Left lung (tissue), 4 donors: ENCODE measurements at regions not wholly inside any gene's neighbourhood (a gene's known extent, or its start where the extent isn't known, plus 50 kb on each side); places are given as distances from the start of the nearest gene placed in this dataset.

Experiments used
- ATAC-seq: fragments of 200-7000 bp; cut with Tn5 transposase; one replicate; pipeline ENCODE4 v1.9.1; 2020; ENCODE audit warnings: moderate library complexity
- DNase-seq, 4 donors: peaks; one replicate each; pipeline ENCODE4 v3.0.0-alpha.2; 2013 to 2020
- H3K27ac ChIP-seq, 2 donors: fragments of 200-600 bp; sonication (generic) in 1 of 2; one replicate each; pipeline versions ENCODE4 v1.5.0 to v1.8.0; 2020 to 2021
- H3K27me3 ChIP-seq, 2 donors: fragments of 200-600 bp; sonication (generic) in 1 of 2; one replicate each; pipeline versions ENCODE4 v1.5.0 to v1.8.0; 2020 to 2021
- H3K36me3 ChIP-seq, 2 donors: fragments of 200-600 bp; sonication (generic) in 1 of 2; one replicate each; pipeline versions ENCODE4 v1.5.0 to v1.8.0; 2020 to 2021
- H3K4me1 ChIP-seq, 2 donors: fragments of 200-600 bp; one replicate each; pipeline ENCODE4 v1.8.0; 2021
- H3K4me3 ChIP-seq, 2 donors: fragments of 200-600 bp; sonication (generic) in 1 of 2; one replicate each; pipeline versions ENCODE4 v1.5.0 to v1.8.0; 2020 to 2021; ENCODE audit warnings: mild to moderate bottlenecking in 1 of 2
- H3K9me3 ChIP-seq, 2 donors: fragments of 200-600 bp; sonication (generic) in 1 of 2; one replicate each; pipeline versions ENCODE4 v1.5.0 to v1.8.0; 2020 to 2021
- CTCF ChIP-seq, 2 donors: fragments of 200-600 bp; sonication (generic) in 1 of 2; IDR thresholded peaks; one replicate each; pipeline versions ENCODE4 v1.5.0 to v1.8.0; 2021; ENCODE audit warnings: antibody characterized with exemption in 2 of 2
- intact Hi-C, 2 donors: fragments of 100-400 bp; cut with DNase I; formaldehyde crosslinking; loops; one replicate each; pipeline versions ENCODE4 v1.11.2 to v1.14.2; 2022
- donor health status: DM: no; HTN: yes; CAD: no.
- donor health status: DM: no; HTN: no; CAD: no.

- H3K36me3 ChIP-seq, result no peaks in the 10 kb centered on the region
- intact Hi-C loops, result no loop called here
- no peak overlapping the region for H3K27ac ChIP-seq
- H3K4me1 ChIP-seq, result no peaks in the 10 kb centered on the region
- ATAC-seq (no peak), DNase-seq (no peak)
- no peaks in the 10 kb centered on the region for H3K27me3 ChIP-seq
- no peak overlapping the region for H3K4me3 ChIP-seq
- H3K9me3 ChIP-seq, result no peaks in the 10 kb centered on the region
- TF ChIP-seq CTCF (IDR thresholded peaks at IDR 0.05), result no peak
These were observed 669.2 kb downstream of the NR2F1-AS1 start for GRCh38 chr5:92911851-92912250.

- H3K4me1 ChIP-seq, result no peaks in the 10 kb centered on the region
- no peaks in the 10 kb centered on the region for H3K36me3 ChIP-seq
- H3K9me3 ChIP-seq, result no peaks in the 10 kb centered on the region
- no peak for TF ChIP-seq CTCF (IDR thresholded peaks at IDR 0.05)
- DNase-seq (no peak), ATAC-seq (no peak)
- no peak overlapping the region for H3K4me3 ChIP-seq
- intact Hi-C loops, result no loop called here
- no peak overlapping the region for H3K27ac ChIP-seq
- H3K27me3 ChIP-seq, result no peaks in the 10 kb centered on the region
These were observed 669.7 kb downstream of the NR2F1-AS1 start for GRCh38 chr5:92911293-92911692.

- no peaks in the 10 kb centered on the region for H3K27me3 ChIP-seq
- no peak overlapping the region for H3K27ac ChIP-seq
- H3K36me3 ChIP-seq, result no peaks in the 10 kb centered on the region
- ATAC-seq (no peak), DNase-seq (peak in 2 of 4 donors; percentile 23 to 57)
- peak; percentile 11 to 21 for TF ChIP-seq CTCF (IDR thresholded peaks at IDR 0.05)
- intact Hi-C loops, result no loop called here
- H3K4me3 ChIP-seq, result no peak overlapping the region
- no peaks in the 10 kb centered on the region for H3K9me3 ChIP-seq
- H3K4me1 ChIP-seq, result no peaks in the 10 kb centered on the region
These were observed 671.4 kb downstream of the NR2F1-AS1 start for GRCh38 chr5:92909602-92909962.

- Histone ChIP-seq H3K27me3 (no peaks in the 10 kb centered on the region), H3K36me3 (no peaks in the 10 kb centered on the region), H3K9me3 (no peaks in the 10 kb centered on the region), H3K4me3 (no peak overlapping the region), H3K27ac (no peak overlapping the region), H3K4me1 (no peaks in the 10 kb centered on the region)
- intact Hi-C loops, result no loop called here
- DNase-seq (no peak), ATAC-seq (no peak)
- TF ChIP-seq CTCF (IDR thresholded peaks at IDR 0.05), result no peak
These were observed 671.9 kb downstream of the NR2F1-AS1 start for GRCh38 chr5:92908952-92909601.

GRCh38 chr5:92907938-92908606, 672.9 kb downstream of the NR2F1-AS1 start:
- ATAC-seq (no peak), DNase-seq (peak in 2 of 4 donors; percentile 13 to 33)
- intact Hi-C loops, result no loop called here
- Histone ChIP-seq H3K27ac (peak overlapping the region in 1 of 2 donors; percentile 33), H3K27me3 (no peaks in the 10 kb centered on the region), H3K4me1 (no peaks in the 10 kb centered on the region), H3K36me3 (no peaks in the 10 kb centered on the region), H3K9me3 (no peaks in the 10 kb centered on the region), H3K4me3 (no peak overlapping the region)
- TF ChIP-seq CTCF (IDR thresholded peaks at IDR 0.05), result no peak
